SK-N-MC (cell line): ENCODE measurements at regions not wholly inside any gene's neighbourhood (a gene's known extent, or its start where the extent isn't known, plus 50 kb on each side); places are given as distances from the start of the nearest gene placed in this dataset.
"Not testable (repeated sequence)": the region's sequence is repeated elsewhere in the genome, so short reads cannot be mapped to it uniquely, and the experiment has no call there.

Experiments used
- DNase-seq: peaks from one replicate; pipeline ENCODE4 v3.0.0-alpha.2; 2011; ENCODE audit warnings: low read depth, low spot score
- H3K27ac ChIP-seq: fragments of 200-600 bp; sonication (generic); 2 replicates; pipeline ENCODE4 v1.5.1; 2016; ENCODE audit warnings: mixed run types
- H3K36me3 ChIP-seq: fragments of 200-600 bp; sonication (generic); 2 replicates; pipeline ENCODE4 v1.6.1; 2017; ENCODE audit warnings: antibody characterized with exemption, low read length, mixed read lengths; ENCODE audit not compliant: insufficient read depth
- H3K4me3 ChIP-seq: fragments of 200-600 bp; sonication (generic); 2 replicates; pipeline ENCODE4 v1.5.1; 2016
- H3K9ac ChIP-seq: fragments of 200-600 bp; sonication (generic); 2 replicates; pipeline ENCODE4 v1.8.0; 2017; ENCODE audit warnings: mixed run types, mixed read lengths; ENCODE audit not compliant: insufficient read length
- H3K9me3 ChIP-seq: fragments of 200-600 bp; sonication (generic); 2 replicates; pipeline ENCODE4 v1.6.1; 2017; ENCODE audit warnings: low read depth, mild to moderate bottlenecking, antibody characterized with exemption, low read length, moderate library complexity, mixed read lengths
- EZH2 ChIP-seq: fragments of 200-600 bp; sonication (generic); IDR thresholded peaks from one replicate; pipeline ENCODE4 v1.6.1; 2017; ENCODE audit warnings: antibody characterized with exemption
- FOXP2 ChIP-seq: optimal IDR thresholded peaks from 2 replicates; pipeline ENCODE3; 2011; ENCODE audit warnings: mild to moderate bottlenecking, moderate library complexity; ENCODE audit not compliant: insufficient read depth; ENCODE audit errors: extremely low read length, control extremely low read depth
- POLR2AphosphoS5 ChIP-seq: IDR thresholded peaks from 2 replicates; pipeline ENCODE4 v1.6.1; 2012; ENCODE audit warnings: mild to moderate bottlenecking, low read depth, low read length, borderline replicate concordance

- Histone ChIP-seq H3K36me3 (no peaks in the 10 kb centered on the region), H3K27ac (no peak overlapping the region), H3K9ac (no peak overlapping the region), H3K9me3 (no peaks in the 10 kb centered on the region), H3K4me3 (no peak overlapping the region)
- no peak for TF ChIP-seq EZH2
- TF ChIP-seq POLR2AphosphoS5: no peak
- no peak for DNase-seq
Observed at GRCh38 chr2:150335596-150335995, 151.9 kb downstream of the RND3 start.

- TF ChIP-seq EZH2: no peak
- TF ChIP-seq FOXP2: no peak
- no peak for TF ChIP-seq POLR2AphosphoS5
- H3K9me3 ChIP-seq: no peaks in the 10 kb centered on the region
Observed at GRCh38 chr2:150332383-150332782, 155.1 kb downstream of the RND3 start.

GRCh38 chr2:150327564-150328489 is 159.6 kb downstream of the RND3 start:
- no peak for DNase-seq
- Histone ChIP-seq H3K9me3 (no peaks in the 10 kb centered on the region), H3K9ac (no peak overlapping the region), H3K4me3 (no peak overlapping the region), H3K27ac (no peak overlapping the region), H3K36me3 (no peaks in the 10 kb centered on the region)
- no peak for TF ChIP-seq POLR2AphosphoS5
- no peak for TF ChIP-seq FOXP2

More at GRCh38 chr2:150332383-150332782, 155.1 kb downstream of the RND3 start:
- H3K27ac ChIP-seq: no peak overlapping the region
- H3K36me3 ChIP-seq: no peaks in the 10 kb centered on the region
- no peak overlapping the region for H3K4me3 ChIP-seq
- H3K9ac ChIP-seq: no peak overlapping the region
- DNase-seq: no peak

- Histone ChIP-seq H3K9me3 (no peaks in the 10 kb centered on the region), H3K27ac (no peak overlapping the region), H3K4me3 (no peak overlapping the region), H3K9ac (no peak overlapping the region), H3K36me3 (no peaks in the 10 kb centered on the region)
- DNase-seq: no peak
- TF ChIP-seq EZH2 (no peak), POLR2AphosphoS5 (no peak), FOXP2 (no peak)
Observed at GRCh38 chr2:150325656-150326314, 161.7 kb downstream of the RND3 start.

GRCh38 chr2:150323071-150323470 is 164.4 kb downstream of the RND3 start:
- not testable (repeated sequence) for H3K9ac ChIP-seq, H3K9me3 ChIP-seq, H3K4me3 ChIP-seq, H3K27ac ChIP-seq, H3K36me3 ChIP-seq, DNase-seq

- no peak overlapping the region for H3K4me3 ChIP-seq
- no peak overlapping the region for H3K9ac ChIP-seq
- no peaks in the 10 kb centered on the region for H3K9me3 ChIP-seq
- DNase-seq: no peak
- H3K36me3 ChIP-seq: no peaks in the 10 kb centered on the region
- no peak overlapping the region for H3K27ac ChIP-seq
- no peak for TF ChIP-seq FOXP2
- TF ChIP-seq POLR2AphosphoS5: no peak
- TF ChIP-seq EZH2: no peak
Observed at GRCh38 chr2:150320608-150321007, 166.9 kb downstream of the RND3 start.

GRCh38 chr2:150319658-150320555 is 167.6 kb downstream of the RND3 start:
- H3K9me3 ChIP-seq: no peaks in the 10 kb centered on the region
- DNase-seq: no peak
- H3K4me3 ChIP-seq: no peak overlapping the region
- no peaks in the 10 kb centered on the region for H3K36me3 ChIP-seq
- no peak overlapping the region for H3K27ac ChIP-seq
- no peak overlapping the region for H3K9ac ChIP-seq
- TF ChIP-seq FOXP2 (no peak), EZH2 (no peak), POLR2AphosphoS5 (no peak)

GRCh38 chr2:150319085-150319484 is 168.4 kb downstream of the RND3 start:
- H3K4me3 ChIP-seq: no peak overlapping the region

More at GRCh38 chr2:150319085-150319484, 168.4 kb downstream of the RND3 start:
- H3K36me3 ChIP-seq: no peaks in the 10 kb centered on the region
- no peak overlapping the region for H3K27ac ChIP-seq
- H3K9ac ChIP-seq: no peak overlapping the region
- DNase-seq: no peak
- TF ChIP-seq EZH2 (no peak), POLR2AphosphoS5 (no peak), FOXP2 (no peak)
- no peaks in the 10 kb centered on the region for H3K9me3 ChIP-seq
